ENCODE measurements at regions not wholly inside any gene's neighbourhood (a gene's known extent, or its start where the extent isn't known, plus 50 kb on each side); places are given as distances from the start of the nearest gene placed in this dataset.
"Not testable (repeated sequence)": the region's sequence is repeated elsewhere in the genome, so short reads cannot be mapped to it uniquely, and the experiment has no call there.

- no peak overlapping the region for H3K4me3 ChIP-seq (ENCODE audit: insufficient read depth, low read depth, low read length)
- Mint-ChIP-seq H3K36me3 (ENCODE audit: low read depth, unreplicated experiment) (no peaks in the 10 kb centered on the region), H3K27ac (ENCODE audit: unreplicated experiment) (peak overlapping the region; percentile 13), H3K4me1 (ENCODE audit: low read depth, unreplicated experiment) (peaks cover 35% of the 10 kb centered on the region), H3K27me3 (ENCODE audit: low read depth, unreplicated experiment) (no peaks in the 10 kb centered on the region), H3K4me3 (ENCODE audit: unreplicated experiment) (no peak overlapping the region), H3K9me3 (ENCODE audit: unreplicated experiment) (no peaks in the 10 kb centered on the region)
- no peak overlapping the region for H3K9ac ChIP-seq (ENCODE audit: low read length)
- H3K27ac ChIP-seq (ENCODE audit: low read depth, low read length): no peak overlapping the region
- FAIRE-seq (no peak), DNase-seq (ENCODE audit: low read depth) (peak; percentile 59)
- H3K9me3 ChIP-seq (ENCODE audit: insufficient read depth, low read depth, low read length): no peaks in the 10 kb centered on the region
- no peaks in the 10 kb centered on the region for H3K79me2 ChIP-seq (ENCODE audit: insufficient read depth, low read length)
- H3K36me3 ChIP-seq (ENCODE audit: insufficient read depth, low read length): no peaks in the 10 kb centered on the region
- H3K4me2 ChIP-seq (ENCODE audit: low read length): peak overlapping the region; percentile 0
- TF ChIP-seq CTCF (IDR thresholded peaks at IDR 0.05; ENCODE audit: insufficient read depth, low read depth, low read length): no peak
- H3K27me3 ChIP-seq (ENCODE audit: insufficient read depth, low read length): no peaks in the 10 kb centered on the region
- no peaks in the 10 kb centered on the region for H4K20me1 ChIP-seq (ENCODE audit: insufficient read depth, low read length)
- H2AFZ ChIP-seq (ENCODE audit: low read depth, low read length): no peak overlapping the region
- peaks cover 27% of the 10 kb centered on the region for H3K4me1 ChIP-seq (ENCODE audit: insufficient read depth, low read length)
Observed at GRCh38 chr5:115452536-115453235, 91.9 kb downstream of the FEM1C start.

- Mint-ChIP-seq H3K9me3 (ENCODE audit: unreplicated experiment) (no peaks in the 10 kb centered on the region), H3K36me3 (ENCODE audit: low read depth, unreplicated experiment) (no peaks in the 10 kb centered on the region), H3K27ac (ENCODE audit: unreplicated experiment) (no peak overlapping the region), H3K27me3 (ENCODE audit: low read depth, unreplicated experiment) (no peaks in the 10 kb centered on the region), H3K4me3 (ENCODE audit: unreplicated experiment) (no peak overlapping the region), H3K4me1 (ENCODE audit: low read depth, unreplicated experiment) (peaks cover 29% of the 10 kb centered on the region)
- Histone ChIP-seq H3K27ac (ENCODE audit: low read depth, low read length) (no peak overlapping the region), H3K36me3 (ENCODE audit: insufficient read depth, low read length) (no peaks in the 10 kb centered on the region), H3K9ac (ENCODE audit: low read length) (no peak overlapping the region), H4K20me1 (ENCODE audit: insufficient read depth, low read length) (no peaks in the 10 kb centered on the region), H3K4me1 (ENCODE audit: insufficient read depth, low read length) (peaks cover 27% of the 10 kb centered on the region), H3K4me3 (ENCODE audit: insufficient read depth, low read depth, low read length) (no peak overlapping the region), H3K27me3 (ENCODE audit: insufficient read depth, low read length) (no peaks in the 10 kb centered on the region), H3K79me2 (ENCODE audit: insufficient read depth, low read length) (no peaks in the 10 kb centered on the region), H3K9me3 (ENCODE audit: insufficient read depth, low read depth, low read length) (no peaks in the 10 kb centered on the region), H2AFZ (ENCODE audit: low read depth, low read length) (no peak overlapping the region), H3K4me2 (ENCODE audit: low read length) (no peak overlapping the region)
- no peak for FAIRE-seq
- TF ChIP-seq EZH2 (IDR thresholded peaks at IDR 0.05; ENCODE audit: insufficient read depth, low read length): no peak
- no peak for TF ChIP-seq CTCF (IDR thresholded peaks at IDR 0.05; ENCODE audit: insufficient read depth, low read depth, low read length)
- DNase-seq (ENCODE audit: low read depth): no peak
Observed at GRCh38 chr5:115452083-115452482, 92.5 kb downstream of the FEM1C start.

GRCh38 chr5:115450741-115451140, 93.8 kb downstream of the FEM1C start:
- FAIRE-seq (no peak), DNase-seq (ENCODE audit: low read depth) (peak; percentile 85)
- TF ChIP-seq CTCF (IDR thresholded peaks at IDR 0.05; ENCODE audit: insufficient read depth, low read depth, low read length) (no peak), EZH2 (IDR thresholded peaks at IDR 0.05; ENCODE audit: insufficient read depth, low read length) (no peak)
- Mint-ChIP-seq H3K4me1 (ENCODE audit: low read depth, unreplicated experiment) (peaks cover 21% of the 10 kb centered on the region), H3K9me3 (ENCODE audit: unreplicated experiment) (no peaks in the 10 kb centered on the region), H3K36me3 (ENCODE audit: low read depth, unreplicated experiment) (no peaks in the 10 kb centered on the region), H3K4me3 (ENCODE audit: unreplicated experiment) (no peak overlapping the region), H3K27me3 (ENCODE audit: low read depth, unreplicated experiment) (no peaks in the 10 kb centered on the region), H3K27ac (ENCODE audit: unreplicated experiment) (no peak overlapping the region)
- no peaks in the 10 kb centered on the region for H3K9me3 ChIP-seq (ENCODE audit: insufficient read depth, low read depth, low read length)
- no peaks in the 10 kb centered on the region for H3K36me3 ChIP-seq (ENCODE audit: insufficient read depth, low read length)
- H3K27me3 ChIP-seq (ENCODE audit: insufficient read depth, low read length): no peaks in the 10 kb centered on the region
- H4K20me1 ChIP-seq (ENCODE audit: insufficient read depth, low read length): no peaks in the 10 kb centered on the region
- H3K4me3 ChIP-seq (ENCODE audit: insufficient read depth, low read depth, low read length): no peak overlapping the region
- H3K4me2 ChIP-seq (ENCODE audit: low read length): no peak overlapping the region
- no peaks in the 10 kb centered on the region for H3K79me2 ChIP-seq (ENCODE audit: insufficient read depth, low read length)
- H3K4me1 ChIP-seq (ENCODE audit: insufficient read depth, low read length): peaks cover 24% of the 10 kb centered on the region
- H3K9ac ChIP-seq (ENCODE audit: low read length): no peak overlapping the region
- peak overlapping the region; percentile 42 for H3K27ac ChIP-seq (ENCODE audit: low read depth, low read length)
- peak overlapping the region; percentile 1 for H2AFZ ChIP-seq (ENCODE audit: low read depth, low read length)

GRCh38 chr5:115448630-115449029, 95.9 kb downstream of the FEM1C start:
- not testable (repeated sequence) for H4K20me1 ChIP-seq (ENCODE audit: insufficient read depth, low read length); H3K36me3 Mint-ChIP-seq (ENCODE audit: low read depth, unreplicated experiment); H3K27me3 Mint-ChIP-seq (ENCODE audit: low read depth, unreplicated experiment); H3K9me3 ChIP-seq (ENCODE audit: insufficient read depth, low read depth, low read length); H3K9ac ChIP-seq (ENCODE audit: low read length); H3K36me3 ChIP-seq (ENCODE audit: insufficient read depth, low read length); H3K27ac Mint-ChIP-seq (ENCODE audit: unreplicated experiment); H3K4me3 ChIP-seq (ENCODE audit: insufficient read depth, low read depth, low read length); H3K4me2 ChIP-seq (ENCODE audit: low read length); H3K27ac ChIP-seq (ENCODE audit: low read depth, low read length); H3K9me3 Mint-ChIP-seq (ENCODE audit: unreplicated experiment); H3K27me3 ChIP-seq (ENCODE audit: insufficient read depth, low read length); H2AFZ ChIP-seq (ENCODE audit: low read depth, low read length); FAIRE-seq; DNase-seq (ENCODE audit: low read depth); H3K4me3 Mint-ChIP-seq (ENCODE audit: unreplicated experiment); H3K79me2 ChIP-seq (ENCODE audit: insufficient read depth, low read length)
- peaks cover 13% of the 10 kb centered on the region for H3K4me1 Mint-ChIP-seq (ENCODE audit: low read depth, unreplicated experiment)
- peaks cover 12% of the 10 kb centered on the region for H3K4me1 ChIP-seq (ENCODE audit: insufficient read depth, low read length)
